Heart left ventricle (tissue), 13 donors: ENCODE measurements at regions not wholly inside any gene's neighbourhood (a gene's known extent, or its start where the extent isn't known, plus 50 kb on each side); places are given as distances from the start of the nearest gene placed in this dataset.

Experiments used
- POLR2A ChIP-seq, 2 donors: fragments of 450-650 bp; IDR thresholded peaks; one replicate each; pipeline ENCODE4 v1.6.1; 2017; ENCODE audit warnings: antibody characterized with exemption in 2 of 2, mild to moderate bottlenecking in 2 of 2, moderate library complexity in 2 of 2
- TF ChIP-seq, protein P1 (sequence below), 12 donors: fragments of 200-600 bp; sonication (generic) in 4 of 12; IDR thresholded peaks; one replicate each; pipeline versions ENCODE4 v1.5.0 to v1.8.0; 2018 to 2022; ENCODE audit warnings: antibody characterized with exemption in 12 of 12, mild to moderate bottlenecking in 5 of 12
- donor health status: ischemic (EF 13 %, LVEDD 7.1; RV severe dilation, severe dysfunction).
- donor health status: DM: no; HTN: yes; CAD: no.
- donor health status: DM: no; HTN: no; CAD: no.
- donor health status: ischemic (EF 25% LVEDD 6.9; RV normal size, moderate dysfunction).
- donor health status: ischemic (EF 25% LVEDD 5.7; RV mildly dilated, moderate dysfunction).
- donor health status: ischemic (EF 35%, LVEDD 5.7; RV mildly dilated, moderate dysfunction).
- donor health status: nonischemic (EF 11% LVEDD 7.7; RV severe dilation, severe dysfunction).
- donor health status: DM: yes; HTN: yes; CAD: no.
- donor health status: PGD.
- donor health status: ischemic (EF 29% LVEDD 5.4; RV normal size, mild dysfunction).
- donor health status: nonischemic (EF 23%, LVEDD 6.1; RV moderate dilation, normal function).

DNA sequence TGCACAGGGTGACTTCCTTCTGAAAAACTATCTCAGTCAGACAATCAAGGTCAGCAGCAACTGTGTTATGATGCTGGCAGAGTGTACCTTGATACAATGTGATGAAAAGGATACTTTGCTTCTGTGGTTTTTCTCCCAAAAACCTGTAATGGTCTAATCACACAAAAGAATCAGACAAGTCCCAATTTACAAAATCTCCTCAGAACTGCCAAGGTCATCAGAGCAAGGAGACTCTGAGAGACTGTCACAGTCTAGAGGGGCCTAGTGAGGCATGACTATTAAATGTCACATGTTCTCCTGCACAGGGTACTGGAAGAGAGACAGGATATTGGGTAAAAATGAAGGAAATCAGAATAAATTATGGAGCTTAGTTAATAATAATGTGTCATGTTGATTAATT is 185.4 kb downstream of the ST6GAL2 start:
- TF ChIP-seq, protein P1, sequence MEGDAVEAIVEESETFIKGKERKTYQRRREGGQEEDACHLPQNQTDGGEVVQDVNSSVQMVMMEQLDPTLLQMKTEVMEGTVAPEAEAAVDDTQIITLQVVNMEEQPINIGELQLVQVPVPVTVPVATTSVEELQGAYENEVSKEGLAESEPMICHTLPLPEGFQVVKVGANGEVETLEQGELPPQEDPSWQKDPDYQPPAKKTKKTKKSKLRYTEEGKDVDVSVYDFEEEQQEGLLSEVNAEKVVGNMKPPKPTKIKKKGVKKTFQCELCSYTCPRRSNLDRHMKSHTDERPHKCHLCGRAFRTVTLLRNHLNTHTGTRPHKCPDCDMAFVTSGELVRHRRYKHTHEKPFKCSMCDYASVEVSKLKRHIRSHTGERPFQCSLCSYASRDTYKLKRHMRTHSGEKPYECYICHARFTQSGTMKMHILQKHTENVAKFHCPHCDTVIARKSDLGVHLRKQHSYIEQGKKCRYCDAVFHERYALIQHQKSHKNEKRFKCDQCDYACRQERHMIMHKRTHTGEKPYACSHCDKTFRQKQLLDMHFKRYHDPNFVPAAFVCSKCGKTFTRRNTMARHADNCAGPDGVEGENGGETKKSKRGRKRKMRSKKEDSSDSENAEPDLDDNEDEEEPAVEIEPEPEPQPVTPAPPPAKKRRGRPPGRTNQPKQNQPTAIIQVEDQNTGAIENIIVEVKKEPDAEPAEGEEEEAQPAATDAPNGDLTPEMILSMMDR (IDR thresholded peaks at IDR 0.05) = no peak
- TF ChIP-seq POLR2A (IDR thresholded peaks at IDR 0.05) = no peak
